IPS-18c (cell line): ENCODE measurements at regions not wholly inside any gene's neighbourhood (a gene's known extent, or its start where the extent isn't known, plus 50 kb on each side); places are given as distances from the start of the nearest gene placed in this dataset.

Experiments used
- H3K4me3 ChIP-seq: 2 replicates; pipeline ENCODE4 v1.7.0; 2013; ENCODE audit warnings: low read depth, mild to moderate bottlenecking, low read length, moderate library complexity; ENCODE audit not compliant: insufficient read depth
- H3K9me3 ChIP-seq: one replicate; pipeline ENCODE4 v1.6.1; 2013; ENCODE audit warnings: mild to moderate bottlenecking, low read length, moderate library complexity; ENCODE audit not compliant: control insufficient read depth, insufficient read depth

GRCh38 chr15:98213346-98213979 is 253.0 kb downstream of the ARRDC4 start:
- H3K4me3 ChIP-seq: no peak overlapping the region
- H3K9me3 ChIP-seq: no peaks in the 10 kb centered on the region

DNA sequence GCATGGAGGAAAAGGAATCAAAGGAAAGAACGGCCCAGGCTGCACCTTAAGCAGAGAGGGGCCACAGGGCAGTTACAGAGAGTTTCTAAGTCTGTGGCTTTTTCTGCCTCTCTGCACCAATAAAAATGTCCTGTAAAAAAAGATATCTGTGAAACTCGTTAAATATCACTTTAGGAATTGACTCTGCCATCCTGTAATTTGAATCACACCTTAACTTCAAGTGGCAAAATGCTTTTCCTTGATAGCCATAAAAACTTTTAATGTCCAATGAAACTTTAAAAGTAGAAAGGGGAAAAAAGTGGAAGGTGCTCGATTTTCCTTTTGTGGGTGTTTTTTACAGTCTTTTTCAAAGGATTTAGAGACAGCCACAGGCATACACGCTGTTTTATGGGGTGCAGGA is 255.7 kb downstream of the ARRDC4 start:
- Histone ChIP-seq H3K9me3 (no peaks in the 10 kb centered on the region), H3K4me3 (no peak overlapping the region)

DNA sequence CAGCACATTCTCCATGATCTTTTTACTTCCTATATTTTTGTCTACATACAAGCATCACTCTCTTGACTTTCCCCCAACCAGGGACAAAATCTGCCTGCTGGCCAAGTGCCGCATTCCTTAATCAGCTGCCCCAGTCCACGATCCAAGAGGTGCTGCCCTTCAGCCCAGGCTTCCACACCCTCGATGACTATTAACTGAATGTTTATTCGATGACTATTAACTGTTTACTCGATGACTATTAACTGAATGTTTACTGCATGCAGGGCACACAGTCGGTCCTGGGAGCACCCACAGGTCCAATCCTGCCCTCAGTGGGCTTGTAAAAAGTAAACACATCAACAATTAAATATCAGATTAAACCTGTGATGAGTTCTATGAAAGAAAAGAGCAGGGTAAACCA is 256.9 kb downstream of the ARRDC4 start:
- Histone ChIP-seq H3K9me3 (no peaks in the 10 kb centered on the region), H3K4me3 (no peak overlapping the region)

DNA sequence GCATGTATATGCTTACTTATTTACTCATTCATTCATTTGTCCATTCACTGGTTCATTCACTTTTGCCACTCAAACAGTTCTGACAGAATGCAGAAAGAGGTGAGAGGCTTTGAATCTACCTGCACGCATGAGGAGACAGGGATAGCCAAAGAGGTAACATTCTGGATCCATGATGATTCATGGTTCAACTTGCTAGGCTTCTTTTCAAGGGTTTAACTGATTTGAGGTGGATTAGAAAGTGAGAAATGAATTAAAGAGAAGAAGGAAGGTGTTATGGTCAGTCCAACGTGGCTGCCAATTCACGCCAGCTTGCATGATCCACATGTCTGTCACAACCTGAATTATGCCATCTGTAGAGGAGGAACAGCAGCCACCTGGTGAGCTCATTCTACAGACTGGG is 260.6 kb downstream of the ARRDC4 start:
- no peak overlapping the region for H3K4me3 ChIP-seq
- no peaks in the 10 kb centered on the region for H3K9me3 ChIP-seq

DNA sequence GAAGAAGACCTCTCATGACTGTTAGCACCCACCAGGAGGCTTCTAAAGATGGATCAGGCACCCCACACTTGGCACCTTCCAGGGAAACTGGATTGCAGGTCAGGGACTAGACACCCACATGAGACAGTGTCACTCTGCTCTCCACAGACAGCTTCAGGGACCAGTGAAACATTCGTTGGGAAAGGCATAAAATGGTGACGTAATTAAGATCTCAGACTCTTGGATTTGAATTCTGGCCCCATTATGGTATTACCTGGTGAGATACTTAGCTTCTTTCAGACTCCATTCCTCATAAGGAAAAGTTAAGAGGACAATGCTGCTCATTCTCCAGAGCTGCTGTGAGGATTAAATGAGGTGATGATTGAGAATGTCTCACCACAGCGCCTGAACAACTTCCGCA is 261.1 kb downstream of the ARRDC4 start:
- Histone ChIP-seq H3K4me3 (no peak overlapping the region), H3K9me3 (no peaks in the 10 kb centered on the region)

GRCh38 chr15:98226149-98226548 is 265.6 kb downstream of the ARRDC4 start:
- no peak overlapping the region for H3K4me3 ChIP-seq
- H3K9me3 ChIP-seq: no peaks in the 10 kb centered on the region

DNA sequence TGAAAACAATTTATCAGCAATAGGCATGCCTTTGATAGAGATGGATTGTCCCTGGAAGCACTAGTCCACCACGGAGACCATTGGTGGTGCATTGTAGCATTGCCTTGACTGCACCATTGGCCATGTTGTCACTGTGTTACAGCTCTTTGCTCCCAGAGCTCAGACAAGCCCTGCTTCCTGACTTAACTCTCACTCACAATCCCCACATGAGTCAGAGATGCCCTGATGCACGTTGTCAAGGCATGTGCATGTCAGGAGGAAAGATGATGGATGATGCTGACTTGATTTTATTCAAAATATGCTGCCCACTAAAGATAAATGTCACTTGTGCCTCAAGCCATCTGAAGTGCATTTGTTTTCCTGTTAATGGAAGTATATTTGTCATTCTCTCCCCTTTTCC is 266.1 kb downstream of the ARRDC4 start:
- no peaks in the 10 kb centered on the region for H3K9me3 ChIP-seq
- no peak overlapping the region for H3K4me3 ChIP-seq

DNA sequence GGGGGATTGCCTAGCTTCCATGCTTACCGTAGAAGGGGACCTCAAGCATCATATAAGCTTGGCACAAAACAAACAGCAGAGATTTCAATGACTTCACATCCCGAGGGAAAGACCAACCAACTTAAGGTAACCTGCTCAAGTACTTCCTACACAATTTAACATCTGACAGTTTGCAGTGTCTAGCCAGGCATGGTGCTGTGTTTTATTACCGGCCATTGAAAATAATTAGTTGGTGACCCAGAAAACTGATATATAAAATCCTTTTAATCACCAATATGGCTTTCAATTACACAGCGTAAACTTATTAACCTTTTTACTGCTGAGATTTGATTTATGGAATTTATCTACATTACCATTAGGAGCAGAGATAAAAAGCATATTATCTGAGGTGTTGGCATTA is 268.3 kb downstream of the ARRDC4 start:
- Histone ChIP-seq H3K4me3 (no peak overlapping the region), H3K9me3 (no peaks in the 10 kb centered on the region)

GRCh38 chr15:98230975-98231374 is 270.5 kb downstream of the ARRDC4 start:
- Histone ChIP-seq H3K4me3 (no peak overlapping the region), H3K9me3 (no peaks in the 10 kb centered on the region)

DNA sequence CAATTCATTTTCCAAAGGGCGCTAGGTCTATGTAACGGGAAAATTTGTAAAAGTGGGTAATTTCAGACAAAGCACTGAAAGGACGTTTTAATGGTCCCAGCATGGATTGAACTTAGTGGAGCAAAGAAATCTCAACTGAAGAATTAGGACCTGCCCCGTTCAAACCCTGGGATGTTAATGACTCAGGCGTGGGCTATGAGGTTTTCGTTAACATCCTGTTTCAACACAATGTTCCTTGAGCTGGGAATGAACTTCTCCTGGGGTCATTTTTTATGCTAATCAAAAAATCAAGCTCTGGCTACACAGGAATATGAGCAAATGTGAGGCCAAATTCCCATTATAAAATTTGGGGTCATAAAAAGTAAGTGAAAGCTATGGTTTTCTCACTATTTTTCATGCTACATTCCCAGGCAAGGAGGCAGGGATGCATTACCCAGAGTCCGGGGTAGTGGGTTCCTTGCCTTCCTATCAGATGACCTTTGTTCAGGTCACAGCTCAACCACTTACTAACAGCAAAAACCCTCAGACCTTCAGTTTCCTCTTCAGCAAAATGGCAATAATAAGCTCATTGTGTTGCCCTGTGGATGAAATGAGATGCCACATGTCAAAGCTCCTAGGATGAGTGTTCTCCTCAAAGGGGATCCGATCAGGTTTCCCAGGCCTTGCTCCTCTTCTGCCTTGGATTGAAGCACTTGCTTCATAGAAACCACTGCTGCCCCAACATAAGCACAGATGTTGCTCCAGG is 271.4 kb downstream of the ARRDC4 start:
- H3K9me3 ChIP-seq: no peaks in the 10 kb centered on the region

DNA sequence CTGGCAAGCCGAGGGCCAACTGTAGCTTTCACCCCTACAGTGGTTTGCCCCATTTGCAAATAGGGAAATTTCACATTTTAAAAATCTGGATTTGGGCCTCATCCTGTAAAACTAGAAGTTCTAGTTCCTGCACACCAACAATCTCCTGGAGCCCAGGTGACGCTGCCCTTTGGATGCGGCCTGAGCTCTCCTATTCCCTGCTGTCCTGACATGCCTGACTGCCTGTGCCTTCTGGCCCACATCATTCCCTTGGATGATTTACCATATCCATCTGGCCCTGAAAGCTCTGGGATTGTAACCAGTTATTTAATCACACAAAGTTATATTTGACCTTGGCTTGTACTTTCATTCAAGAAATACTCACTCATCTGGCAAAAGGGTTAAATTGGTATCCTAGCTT is 272.3 kb downstream of the ARRDC4 start:
- Histone ChIP-seq H3K4me3 (no peak overlapping the region), H3K9me3 (no peaks in the 10 kb centered on the region)

More for the DNA sequence above, 271.4 kb downstream of the ARRDC4 start:
- no peak overlapping the region for H3K4me3 ChIP-seq

DNA sequence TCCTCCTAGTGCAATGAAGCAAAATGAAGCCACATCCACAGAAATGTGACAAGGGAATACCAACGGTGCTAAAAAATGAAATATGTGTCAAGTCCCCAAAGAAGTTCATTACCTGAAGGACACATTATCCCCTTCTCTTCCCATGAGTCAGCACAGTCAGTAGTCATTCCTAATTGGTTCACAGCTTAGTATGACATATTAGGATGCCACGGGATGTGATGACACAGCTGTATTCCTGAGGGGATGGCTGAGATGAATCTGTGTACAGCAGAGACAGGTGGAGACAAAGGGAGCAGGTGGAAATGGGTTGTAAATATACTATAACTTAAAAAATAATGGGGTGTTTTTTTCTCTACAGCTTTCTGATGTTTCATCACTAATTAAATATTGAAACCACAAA is 273.4 kb downstream of the ARRDC4 start:
- H3K4me3 ChIP-seq: no peak overlapping the region
- H3K9me3 ChIP-seq: no peaks in the 10 kb centered on the region

GRCh38 chr15:98240303-98240702 is 279.8 kb downstream of the ARRDC4 start:
- Histone ChIP-seq H3K4me3 (no peak overlapping the region), H3K9me3 (no peaks in the 10 kb centered on the region)

GRCh38 chr15:98241032-98241554 is 280.6 kb downstream of the ARRDC4 start:
- H3K4me3 ChIP-seq: no peak overlapping the region
- H3K9me3 ChIP-seq: no peaks in the 10 kb centered on the region

DNA sequence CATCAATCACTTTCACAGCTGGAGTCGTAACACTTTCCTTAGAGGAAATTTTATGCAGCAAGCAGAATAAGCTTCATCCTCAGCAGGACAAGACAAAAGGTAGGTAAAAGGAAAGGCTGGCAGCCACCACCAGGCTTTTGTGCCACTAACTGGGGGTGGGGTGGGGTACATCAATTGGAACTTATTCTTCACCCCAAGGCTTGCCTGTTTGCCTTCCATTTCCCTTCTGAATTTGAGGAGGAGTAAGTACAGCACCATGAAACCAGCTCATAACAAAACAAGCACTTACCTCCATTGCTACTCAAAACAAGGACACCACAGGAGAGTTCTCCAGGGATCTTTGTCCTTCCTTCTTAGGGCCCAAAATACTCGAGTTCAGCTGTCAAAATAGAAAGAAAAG is 296.8 kb downstream of the ARRDC4 start:
- no peaks in the 10 kb centered on the region for H3K9me3 ChIP-seq
- H3K4me3 ChIP-seq: no peak overlapping the region

GRCh38 chr15:98263787-98264186 is 303.3 kb downstream of the ARRDC4 start:
- Histone ChIP-seq H3K9me3 (peaks cover 8% of the 10 kb centered on the region), H3K4me3 (no peak overlapping the region)

GRCh38 chr15:98266295-98266694 is 305.8 kb downstream of the ARRDC4 start:
- Histone ChIP-seq H3K4me3 (no peak overlapping the region), H3K9me3 (peaks cover 8% of the 10 kb centered on the region)

GRCh38 chr15:98268163-98268562 is 307.7 kb downstream of the ARRDC4 start:
- peaks cover 8% of the 10 kb centered on the region for H3K9me3 ChIP-seq
- no peak overlapping the region for H3K4me3 ChIP-seq
